ENCODE measurements at regions not wholly inside any gene's neighbourhood (a gene's known extent, or its start where the extent isn't known, plus 50 kb on each side); places are given as distances from the start of the nearest gene placed in this dataset.

GRCh38 chr12:29053567-29053966 lies 95.5 kb upstream of the FAR2 start:
- TF ChIP-seq REST (IDR thresholded peaks at IDR 0.05; ENCODE audit: low read depth) = no peak
- TF ChIP-seq EGR1 (IDR thresholded peaks at IDR 0.05) = no peak
- TF ChIP-seq RAD21 (IDR thresholded peaks at IDR 0.05; ENCODE audit: low read depth) = no peak
- no peak for TF ChIP-seq EP300 (IDR thresholded peaks at IDR 0.05; ENCODE audit: borderline replicate concordance)

All from Ishikawa (cell line).